ENCODE measurements at regions not wholly inside any gene's neighbourhood (a gene's known extent, or its start where the extent isn't known, plus 50 kb on each side); places are given as distances from the start of the nearest gene placed in this dataset.

DNA sequence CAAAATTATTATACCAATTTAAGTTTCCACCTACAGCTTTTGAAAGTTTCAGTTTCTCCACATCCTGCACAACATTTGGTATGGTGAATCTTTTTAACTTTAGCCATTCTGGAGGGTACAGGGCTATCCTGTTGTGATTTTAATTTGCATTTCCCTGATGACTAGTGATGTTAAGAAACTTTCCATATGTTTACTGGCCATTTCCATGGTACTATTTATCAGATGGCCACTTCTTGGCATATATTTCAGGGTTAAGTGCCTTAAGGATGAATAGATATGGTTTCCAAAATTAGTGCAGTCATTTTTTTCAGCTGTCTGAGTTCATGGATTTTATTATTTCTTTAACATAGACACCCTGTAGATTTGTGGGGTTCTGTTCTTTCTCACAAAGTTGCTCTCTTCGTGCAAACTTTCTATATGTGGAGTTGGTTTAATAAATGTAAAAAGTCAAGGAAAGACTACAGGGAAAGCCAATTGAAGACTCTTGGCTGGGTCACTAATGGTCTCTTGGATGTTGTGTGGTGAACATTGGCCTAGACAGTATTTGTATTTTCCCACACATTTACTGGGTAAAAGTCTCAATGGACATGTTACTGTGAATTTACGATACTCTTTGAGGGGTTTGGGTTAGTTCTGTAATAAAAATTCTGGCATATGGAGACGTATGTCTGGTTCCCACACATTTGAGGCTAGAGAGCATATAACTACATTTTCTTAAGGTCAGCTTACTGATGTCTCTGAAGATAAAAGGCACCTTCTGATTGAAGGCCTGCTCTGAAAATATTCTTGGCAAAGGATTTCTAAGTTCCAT lies 147.5 kb upstream of the PDZRN3 start:
- H3K27me3 ChIP-seq (ENCODE audit: insufficient read depth, low read length) = no peaks in the 10 kb centered on the region
- H3K36me3 ChIP-seq (ENCODE audit: insufficient read depth, low read length) = no peaks in the 10 kb centered on the region
- no peak overlapping the region for H3K4me3 ChIP-seq (ENCODE audit: low read length)
- H2AFZ ChIP-seq (ENCODE audit: low read depth, low read length) = no peak overlapping the region
- no peaks in the 10 kb centered on the region for H3K9me3 ChIP-seq (ENCODE audit: low read length)
- peaks cover 2% of the 10 kb centered on the region for H3K4me1 ChIP-seq (ENCODE audit: insufficient read depth, low read length)

DNA sequence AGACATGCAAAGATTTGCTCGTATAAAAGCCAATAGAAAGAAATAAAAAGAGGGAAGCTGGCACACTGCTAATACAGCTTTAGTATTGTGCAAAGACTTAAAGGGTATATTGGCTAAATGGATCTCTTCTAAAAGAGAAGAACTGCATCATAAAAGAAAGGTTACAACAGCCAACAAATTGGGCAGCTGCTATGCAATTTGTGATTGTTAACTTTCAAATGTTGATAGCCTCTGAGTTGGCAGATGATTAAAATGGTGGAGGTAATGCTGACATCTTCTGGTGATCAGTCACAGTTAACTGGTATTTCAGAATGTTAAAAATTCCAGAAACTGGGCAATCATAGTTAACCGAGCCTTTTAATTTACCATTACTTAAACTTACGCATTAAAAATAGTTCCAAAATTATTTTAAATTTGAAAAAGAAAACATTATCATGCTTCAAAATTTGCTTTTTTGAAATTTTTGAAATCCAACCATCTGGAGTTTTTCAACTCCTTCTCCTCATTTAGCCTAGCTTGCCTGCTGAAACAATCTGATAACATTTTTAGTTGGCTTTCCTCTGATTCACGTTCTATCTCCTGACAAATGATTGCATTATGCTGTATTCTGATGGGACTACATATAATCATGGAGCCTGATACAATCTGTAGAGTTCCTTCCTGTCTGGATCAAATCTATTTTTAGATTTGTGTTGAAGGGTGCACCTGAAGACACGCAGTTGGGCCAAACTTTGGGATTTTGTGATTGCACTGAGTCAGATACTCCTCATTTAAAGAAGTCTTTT lies 144.0 kb upstream of the PDZRN3 start:
- H3K9me3 ChIP-seq (ENCODE audit: low read length) = no peaks in the 10 kb centered on the region
- H3K4me1 ChIP-seq (ENCODE audit: insufficient read depth, low read length) = peaks cover 16% of the 10 kb centered on the region
- H3K36me3 ChIP-seq (ENCODE audit: insufficient read depth, low read length) = no peaks in the 10 kb centered on the region
- no peaks in the 10 kb centered on the region for H3K27me3 ChIP-seq (ENCODE audit: insufficient read depth, low read length)
- no peak overlapping the region for H2AFZ ChIP-seq (ENCODE audit: low read depth, low read length)
- H3K4me3 ChIP-seq (ENCODE audit: low read length) = no peak overlapping the region

DNA sequence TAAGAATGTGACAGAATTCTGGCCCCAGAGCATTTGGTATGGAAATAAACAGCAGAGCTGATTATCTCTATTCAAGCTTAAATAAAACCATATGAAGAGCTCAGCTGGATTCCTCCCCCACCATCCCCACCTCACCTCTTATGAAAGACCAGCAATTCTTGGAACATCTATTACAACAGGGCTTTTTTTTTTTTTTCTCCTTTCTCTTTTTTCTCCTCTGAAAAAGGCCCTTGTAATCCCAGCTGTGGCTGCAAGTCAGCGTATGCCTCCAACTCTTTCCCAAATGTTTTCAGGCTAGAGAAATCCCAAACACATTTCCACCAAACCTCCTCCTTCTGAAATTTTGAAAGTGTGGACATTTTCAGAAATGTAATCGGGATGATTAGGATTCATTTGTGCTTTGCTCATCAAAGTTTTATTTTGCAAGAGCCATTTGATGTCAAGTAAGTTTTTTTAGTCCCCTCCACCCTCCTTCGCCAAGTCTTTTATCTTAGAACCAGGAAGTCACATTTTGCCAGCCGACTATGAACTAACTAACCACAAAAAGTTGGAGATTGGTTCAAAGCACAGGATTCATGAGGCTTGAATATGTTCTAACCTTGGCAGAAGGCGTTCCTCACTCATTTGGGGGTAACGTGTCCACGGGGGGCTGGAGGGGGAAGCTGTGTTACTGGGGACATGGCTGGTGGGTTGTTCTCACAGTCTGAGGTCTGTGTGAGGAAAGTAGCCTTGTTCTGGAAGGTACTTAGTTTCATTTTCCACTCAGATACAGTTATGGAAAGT lies 142.0 kb upstream of the PDZRN3 start:
- Histone ChIP-seq H3K4me1 (ENCODE audit: insufficient read depth, low read length) (peaks cover 16% of the 10 kb centered on the region), H2AFZ (ENCODE audit: low read depth, low read length) (peak overlapping the region; percentile 40), H3K9me3 (ENCODE audit: low read length) (no peaks in the 10 kb centered on the region), H3K27me3 (ENCODE audit: insufficient read depth, low read length) (no peaks in the 10 kb centered on the region), H3K4me3 (ENCODE audit: low read length) (no peak overlapping the region), H3K36me3 (ENCODE audit: insufficient read depth, low read length) (no peaks in the 10 kb centered on the region)

DNA sequence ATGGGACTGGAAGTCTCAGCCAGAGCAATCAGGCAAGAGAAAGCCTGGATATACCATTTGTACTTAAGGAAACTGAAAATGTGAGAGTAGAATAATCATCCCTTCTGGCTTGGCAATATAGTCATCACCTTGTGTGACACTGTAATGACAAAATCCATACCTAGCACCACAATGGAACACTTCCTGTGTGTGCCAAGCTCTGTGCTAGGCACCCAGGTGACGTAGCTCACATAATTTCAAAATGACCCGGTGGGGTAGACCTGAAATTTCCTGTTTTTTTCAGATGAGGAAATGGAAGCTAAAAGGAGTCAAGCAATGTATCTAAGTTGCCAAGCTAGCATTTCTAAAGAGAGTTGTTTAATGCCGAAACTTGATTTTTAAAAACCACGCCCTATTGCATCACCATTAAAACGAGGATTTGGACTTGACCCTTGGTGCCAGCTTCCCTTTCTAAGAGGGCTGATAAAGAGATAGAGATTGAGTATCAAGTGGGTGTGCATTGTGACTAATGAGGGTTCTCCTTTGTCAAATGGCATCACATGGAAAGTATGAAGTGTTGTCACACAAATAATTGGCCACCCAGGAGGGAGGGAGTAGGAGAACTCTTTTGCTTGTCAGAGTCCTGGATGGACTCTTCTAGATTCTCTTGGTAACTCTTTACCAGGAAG lies 141.3 kb upstream of the PDZRN3 start:
- Histone ChIP-seq H2AFZ (ENCODE audit: low read depth, low read length) (peak overlapping the region; percentile 40), H3K4me3 (ENCODE audit: low read length) (no peak overlapping the region), H3K9me3 (ENCODE audit: low read length) (no peaks in the 10 kb centered on the region), H3K27me3 (ENCODE audit: insufficient read depth, low read length) (no peaks in the 10 kb centered on the region), H3K36me3 (ENCODE audit: insufficient read depth, low read length) (no peaks in the 10 kb centered on the region), H3K4me1 (ENCODE audit: insufficient read depth, low read length) (peaks cover 16% of the 10 kb centered on the region)

DNA sequence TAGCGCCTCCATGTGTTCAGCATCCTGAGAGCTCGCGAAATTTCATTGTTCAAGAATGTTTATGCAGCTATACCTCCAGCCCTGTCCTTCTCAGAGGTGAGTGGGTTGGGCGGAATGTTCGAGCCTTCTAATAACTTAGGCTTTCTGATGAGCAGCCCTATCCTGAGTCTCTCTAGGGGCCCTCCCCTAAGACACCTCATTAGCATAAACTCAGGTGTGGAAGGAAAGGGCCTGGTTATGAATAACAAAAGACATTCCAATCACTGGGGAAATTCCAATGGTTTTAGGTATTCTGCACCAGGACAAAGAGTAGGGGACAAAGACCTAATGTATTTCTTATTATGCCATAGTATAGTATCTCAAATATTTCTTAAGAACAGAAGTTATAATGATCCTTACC lies 138.1 kb upstream of the PDZRN3 start:
- H2AFZ ChIP-seq (ENCODE audit: low read depth, low read length) = no peak overlapping the region
- H3K36me3 ChIP-seq (ENCODE audit: insufficient read depth, low read length) = no peaks in the 10 kb centered on the region
- no peak overlapping the region for H3K4me3 ChIP-seq (ENCODE audit: low read length)
- no peaks in the 10 kb centered on the region for H3K9me3 ChIP-seq (ENCODE audit: low read length)
- no peaks in the 10 kb centered on the region for H3K27me3 ChIP-seq (ENCODE audit: insufficient read depth, low read length)
- H3K4me1 ChIP-seq (ENCODE audit: insufficient read depth, low read length) = peaks cover 16% of the 10 kb centered on the region

DNA sequence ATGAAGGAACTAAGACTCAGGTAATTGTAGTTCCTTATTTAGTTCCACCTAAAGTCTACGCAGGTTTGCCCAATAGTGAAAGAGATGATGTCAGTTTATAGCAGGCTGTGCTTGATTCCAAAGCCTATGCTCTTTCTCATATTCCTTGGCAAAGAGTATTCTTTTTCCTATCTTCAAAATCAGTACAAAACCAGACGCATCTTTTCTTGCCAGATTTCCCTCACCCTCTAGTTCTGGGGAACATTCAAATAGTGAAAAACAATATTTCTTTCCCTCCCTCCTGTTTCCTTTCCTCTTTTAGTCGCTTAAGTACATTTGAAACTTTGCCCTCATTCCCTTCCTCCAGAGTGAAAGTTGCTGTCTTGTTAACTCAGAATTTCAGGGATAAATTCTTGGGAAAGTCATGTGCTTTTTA lies 134.6 kb upstream of the PDZRN3 start:
- H2AFZ ChIP-seq (ENCODE audit: low read depth, low read length) = no peak overlapping the region
- H3K4me1 ChIP-seq (ENCODE audit: insufficient read depth, low read length) = no peaks in the 10 kb centered on the region
- H3K4me3 ChIP-seq (ENCODE audit: low read length) = no peak overlapping the region
- no peaks in the 10 kb centered on the region for H3K36me3 ChIP-seq (ENCODE audit: insufficient read depth, low read length)
- H3K27me3 ChIP-seq (ENCODE audit: insufficient read depth, low read length) = no peaks in the 10 kb centered on the region
- no peaks in the 10 kb centered on the region for H3K9me3 ChIP-seq (ENCODE audit: low read length)

DNA sequence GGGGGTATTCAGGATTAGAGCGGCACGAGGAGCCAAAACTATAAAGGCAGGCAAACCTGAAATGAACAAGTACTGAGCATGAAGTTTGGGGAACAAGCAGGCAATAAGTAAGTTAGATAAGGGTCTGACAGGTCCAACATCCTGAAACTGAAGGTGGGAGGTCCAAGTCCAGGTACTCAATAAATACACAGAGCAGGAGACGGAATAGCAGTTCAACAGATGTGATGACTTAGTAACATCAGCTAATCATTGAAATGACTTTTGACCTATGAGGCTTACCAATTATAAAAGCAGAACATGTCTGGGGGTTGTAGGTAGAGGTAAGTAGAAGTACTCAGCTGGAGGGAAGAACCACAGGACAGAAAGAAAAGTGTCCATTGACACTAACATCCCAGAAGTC lies 132.8 kb upstream of the PDZRN3 start:
- Histone ChIP-seq H3K27me3 (ENCODE audit: insufficient read depth, low read length) (no peaks in the 10 kb centered on the region), H2AFZ (ENCODE audit: low read depth, low read length) (no peak overlapping the region), H3K4me1 (ENCODE audit: insufficient read depth, low read length) (peaks cover 4% of the 10 kb centered on the region), H3K4me3 (ENCODE audit: low read length) (no peak overlapping the region), H3K9me3 (ENCODE audit: low read length) (no peaks in the 10 kb centered on the region), H3K36me3 (ENCODE audit: insufficient read depth, low read length) (no peaks in the 10 kb centered on the region)

DNA sequence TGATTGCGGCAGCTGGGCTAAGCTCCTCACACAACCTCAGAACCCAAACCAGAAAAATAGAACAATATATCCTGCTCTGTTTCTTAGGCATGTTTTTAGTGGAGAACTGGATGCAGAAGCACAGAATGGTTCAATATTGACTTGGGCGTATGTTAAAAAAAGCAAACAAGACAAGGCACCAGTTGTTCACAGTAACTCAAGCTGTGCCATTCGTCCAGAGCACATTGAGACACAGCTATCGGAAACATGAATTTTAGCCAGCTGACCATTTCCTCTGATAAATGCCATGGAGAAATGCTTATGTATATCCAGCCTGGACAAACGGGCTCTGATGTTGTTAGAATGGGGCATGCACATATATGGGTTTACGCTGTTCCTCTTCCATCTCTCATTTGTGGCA lies 129.2 kb upstream of the PDZRN3 start:
- H3K36me3 ChIP-seq (ENCODE audit: insufficient read depth, low read length) = no peaks in the 10 kb centered on the region
- no peak overlapping the region for H3K4me3 ChIP-seq (ENCODE audit: low read length)
- no peaks in the 10 kb centered on the region for H3K9me3 ChIP-seq (ENCODE audit: low read length)
- no peaks in the 10 kb centered on the region for H3K27me3 ChIP-seq (ENCODE audit: insufficient read depth, low read length)
- no peak overlapping the region for H2AFZ ChIP-seq (ENCODE audit: low read depth, low read length)
- H3K4me1 ChIP-seq (ENCODE audit: insufficient read depth, low read length) = peaks cover 7% of the 10 kb centered on the region

DNA sequence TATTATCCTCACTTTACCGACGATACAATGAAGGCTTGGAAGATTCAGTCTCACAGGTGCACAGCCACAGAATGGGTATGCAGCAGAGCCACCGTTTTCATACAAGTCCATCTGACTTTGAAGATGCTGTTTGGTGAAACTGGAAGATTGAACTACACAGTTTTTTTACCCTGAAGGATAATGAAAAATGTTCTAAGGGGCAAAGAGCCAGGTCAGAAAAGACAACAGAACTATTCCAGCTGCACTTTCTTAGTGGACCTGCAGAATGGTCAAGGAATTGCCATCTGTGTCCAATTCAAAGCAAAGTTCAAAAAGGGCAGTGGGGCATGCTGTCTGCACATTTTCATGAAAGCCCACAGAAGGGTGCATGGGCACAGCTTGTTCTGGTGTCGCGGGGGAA lies 127.6 kb upstream of the PDZRN3 start:
- Histone ChIP-seq H3K27me3 (ENCODE audit: insufficient read depth, low read length) (no peaks in the 10 kb centered on the region), H3K9me3 (ENCODE audit: low read length) (no peaks in the 10 kb centered on the region), H2AFZ (ENCODE audit: low read depth, low read length) (no peak overlapping the region), H3K4me3 (ENCODE audit: low read length) (no peak overlapping the region), H3K36me3 (ENCODE audit: insufficient read depth, low read length) (no peaks in the 10 kb centered on the region), H3K4me1 (ENCODE audit: insufficient read depth, low read length) (peaks cover 7% of the 10 kb centered on the region)

DNA sequence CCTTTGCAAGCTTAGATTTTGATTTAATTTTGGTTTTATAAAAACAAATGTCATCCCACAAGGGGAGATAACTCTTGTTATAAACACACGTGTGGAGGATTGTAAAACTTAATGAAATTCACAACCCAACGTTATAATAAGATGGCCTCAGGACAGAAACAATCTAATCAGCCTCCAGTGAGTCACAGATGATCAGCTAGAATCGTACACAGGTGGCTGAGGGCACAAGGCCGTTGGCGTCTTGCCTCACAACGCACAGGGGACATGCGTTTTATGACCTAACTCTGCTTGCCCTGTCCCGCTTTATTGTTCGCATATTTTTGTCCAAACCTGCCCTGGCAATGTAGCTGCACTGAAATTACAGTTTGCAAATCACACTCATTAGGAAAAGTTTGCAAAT lies 121.9 kb upstream of the PDZRN3 start:
- Histone ChIP-seq H3K9me3 (ENCODE audit: low read length) (no peaks in the 10 kb centered on the region), H3K4me3 (ENCODE audit: low read length) (no peak overlapping the region), H3K27me3 (ENCODE audit: insufficient read depth, low read length) (no peaks in the 10 kb centered on the region), H3K4me1 (ENCODE audit: insufficient read depth, low read length) (no peaks in the 10 kb centered on the region), H2AFZ (ENCODE audit: low read depth, low read length) (no peak overlapping the region), H3K36me3 (ENCODE audit: insufficient read depth, low read length) (no peaks in the 10 kb centered on the region)

DNA sequence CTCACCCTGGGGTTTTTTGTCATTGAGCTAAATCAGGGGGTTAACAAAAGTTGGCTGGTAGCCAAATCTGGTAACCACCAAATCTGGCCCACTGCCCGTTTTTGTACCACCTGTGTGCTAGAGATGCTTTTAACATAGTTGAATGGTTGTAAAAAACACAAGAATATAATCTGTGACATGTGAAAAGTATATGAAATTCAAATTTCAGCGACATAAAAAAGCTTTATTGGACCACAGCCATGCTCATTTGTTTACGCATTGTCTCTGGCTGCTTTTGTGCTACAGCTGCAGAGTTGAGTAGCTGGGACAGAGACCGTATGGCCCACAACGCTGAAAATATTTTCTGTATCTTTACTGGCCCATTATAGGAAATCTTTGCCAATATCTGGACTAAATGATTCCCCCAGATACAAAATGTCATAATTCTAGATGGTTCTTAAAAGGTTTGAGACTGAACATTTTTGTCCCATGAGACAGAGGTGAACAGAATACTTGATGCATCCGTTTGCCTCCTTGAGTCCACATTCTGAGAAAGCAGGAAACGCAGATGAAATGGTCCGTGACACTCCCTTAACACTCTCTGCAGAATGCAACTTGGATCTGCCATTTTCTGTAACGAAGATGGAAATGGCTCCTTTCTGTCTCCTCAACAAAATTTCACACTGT lies 120.9 kb upstream of the PDZRN3 start:
- Histone ChIP-seq H3K36me3 (ENCODE audit: insufficient read depth, low read length) (no peaks in the 10 kb centered on the region), H3K27me3 (ENCODE audit: insufficient read depth, low read length) (no peaks in the 10 kb centered on the region), H3K9me3 (ENCODE audit: low read length) (no peaks in the 10 kb centered on the region), H2AFZ (ENCODE audit: low read depth, low read length) (no peak overlapping the region), H3K4me3 (ENCODE audit: low read length) (no peak overlapping the region), H3K4me1 (ENCODE audit: insufficient read depth, low read length) (no peaks in the 10 kb centered on the region)

DNA sequence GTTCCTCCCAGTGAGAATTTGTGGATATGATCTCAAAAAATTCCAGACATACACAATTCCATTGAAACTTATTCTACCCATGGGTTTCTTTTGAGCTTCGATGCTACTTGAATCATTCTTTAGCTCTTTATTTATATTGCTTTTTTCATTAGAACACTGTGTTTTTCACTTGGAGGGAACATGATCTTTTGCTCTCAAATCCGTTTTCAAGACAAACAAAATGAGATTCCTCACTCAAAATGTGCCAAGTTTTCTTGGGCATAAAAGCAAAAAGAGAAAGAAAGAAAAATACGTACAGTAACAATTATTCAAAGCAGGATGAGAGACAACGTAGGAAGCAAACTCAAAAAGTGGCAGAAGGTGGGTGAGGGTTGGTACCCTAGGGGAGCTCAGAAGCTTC lies 118.8 kb upstream of the PDZRN3 start:
- H3K4me3 ChIP-seq (ENCODE audit: low read length) = no peak overlapping the region
- no peak overlapping the region for H2AFZ ChIP-seq (ENCODE audit: low read depth, low read length)
- no peaks in the 10 kb centered on the region for H3K36me3 ChIP-seq (ENCODE audit: insufficient read depth, low read length)
- peaks cover 3% of the 10 kb centered on the region for H3K4me1 ChIP-seq (ENCODE audit: insufficient read depth, low read length)
- H3K27me3 ChIP-seq (ENCODE audit: insufficient read depth, low read length) = no peaks in the 10 kb centered on the region
- no peaks in the 10 kb centered on the region for H3K9me3 ChIP-seq (ENCODE audit: low read length)

Data from neuron (in vitro differentiated cells).